ENCODE measurements at regions not wholly inside any gene's neighbourhood (a gene's known extent, or its start where the extent isn't known, plus 50 kb on each side); places are given as distances from the start of the nearest gene placed in this dataset.

- TF ChIP-seq, protein P1, sequence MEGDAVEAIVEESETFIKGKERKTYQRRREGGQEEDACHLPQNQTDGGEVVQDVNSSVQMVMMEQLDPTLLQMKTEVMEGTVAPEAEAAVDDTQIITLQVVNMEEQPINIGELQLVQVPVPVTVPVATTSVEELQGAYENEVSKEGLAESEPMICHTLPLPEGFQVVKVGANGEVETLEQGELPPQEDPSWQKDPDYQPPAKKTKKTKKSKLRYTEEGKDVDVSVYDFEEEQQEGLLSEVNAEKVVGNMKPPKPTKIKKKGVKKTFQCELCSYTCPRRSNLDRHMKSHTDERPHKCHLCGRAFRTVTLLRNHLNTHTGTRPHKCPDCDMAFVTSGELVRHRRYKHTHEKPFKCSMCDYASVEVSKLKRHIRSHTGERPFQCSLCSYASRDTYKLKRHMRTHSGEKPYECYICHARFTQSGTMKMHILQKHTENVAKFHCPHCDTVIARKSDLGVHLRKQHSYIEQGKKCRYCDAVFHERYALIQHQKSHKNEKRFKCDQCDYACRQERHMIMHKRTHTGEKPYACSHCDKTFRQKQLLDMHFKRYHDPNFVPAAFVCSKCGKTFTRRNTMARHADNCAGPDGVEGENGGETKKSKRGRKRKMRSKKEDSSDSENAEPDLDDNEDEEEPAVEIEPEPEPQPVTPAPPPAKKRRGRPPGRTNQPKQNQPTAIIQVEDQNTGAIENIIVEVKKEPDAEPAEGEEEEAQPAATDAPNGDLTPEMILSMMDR (IDR thresholded peaks at IDR 0.05; ENCODE audit: control insufficient read depth, insufficient read depth, low read depth, low read length, missing control alignments) = no peak
- no peak for DNase-seq (ENCODE audit: low read depth)
Measured at GRCh38 chr11:122019908-122020694, 95.9 kb downstream of the BLID start.

GRCh38 chr11:122007601-122008071 is 108.4 kb downstream of the BLID start:
- no peak for DNase-seq (ENCODE audit: low read depth)
- H3K4me3 ChIP-seq (ENCODE audit: control insufficient read depth, low read depth, low read length) = no peak overlapping the region
- TF ChIP-seq, protein P1 (IDR thresholded peaks at IDR 0.05; ENCODE audit: control insufficient read depth, insufficient read depth, low read depth, low read length, missing control alignments) = no peak

More at GRCh38 chr11:122019908-122020694, 95.9 kb downstream of the BLID start:
- H3K4me3 ChIP-seq (ENCODE audit: control insufficient read depth, low read depth, low read length) = no peak overlapping the region

DNA sequence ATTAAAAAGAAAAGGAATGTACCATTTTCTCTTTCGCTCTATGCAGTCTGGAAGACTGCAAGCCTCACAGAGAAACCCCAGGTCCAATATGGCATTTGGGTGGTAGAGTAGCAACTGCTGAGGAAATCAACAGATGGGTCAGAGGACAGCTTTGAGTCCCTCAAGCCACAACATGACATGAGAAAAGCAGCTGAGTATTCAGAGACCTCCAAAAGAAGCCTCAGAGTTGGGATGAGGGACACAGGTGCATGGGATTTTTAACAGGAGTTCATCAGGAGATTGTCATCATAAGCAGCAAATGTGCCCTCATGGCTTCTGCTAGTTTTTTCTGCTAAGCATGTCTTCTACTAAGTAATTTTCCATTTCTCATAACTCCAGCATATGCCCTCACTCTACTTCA is 111.6 kb downstream of the BLID start:
- no peak for DNase-seq (ENCODE audit: low read depth)
- TF ChIP-seq, protein P1 (IDR thresholded peaks at IDR 0.05; ENCODE audit: control insufficient read depth, insufficient read depth, low read depth, low read length, missing control alignments) = no peak
- H3K4me3 ChIP-seq (ENCODE audit: control insufficient read depth, low read depth, low read length) = no peak overlapping the region

- TF ChIP-seq, protein P1 (IDR thresholded peaks at IDR 0.05; ENCODE audit: control insufficient read depth, insufficient read depth, low read depth, low read length, missing control alignments) = no peak
- H3K4me3 ChIP-seq (ENCODE audit: control insufficient read depth, low read depth, low read length) = no peak overlapping the region
- no peak for DNase-seq (ENCODE audit: low read depth)
Measured at GRCh38 chr11:122002926-122003325, 113.1 kb downstream of the BLID start.

DNA sequence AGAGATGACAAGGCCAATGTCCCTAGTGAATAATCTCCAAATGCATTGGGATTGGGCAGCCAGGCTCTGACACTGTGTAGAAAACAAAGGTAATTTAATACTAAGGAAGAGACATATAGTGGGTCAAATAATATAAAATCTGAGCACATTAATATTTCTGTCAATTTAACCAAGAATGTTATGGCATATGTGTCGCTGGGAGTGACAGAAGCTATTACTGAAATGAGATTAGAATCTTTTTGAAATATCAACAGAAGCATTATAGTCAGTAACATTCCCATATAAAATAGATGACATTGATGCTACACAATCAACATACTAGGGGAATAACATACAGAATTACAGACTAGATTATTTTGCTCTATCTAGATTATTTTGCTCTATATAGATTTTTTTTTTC is 114.0 kb downstream of the BLID start:
- no peak overlapping the region for H3K4me3 ChIP-seq (ENCODE audit: control insufficient read depth, low read depth, low read length)
- TF ChIP-seq, protein P1 (IDR thresholded peaks at IDR 0.05; ENCODE audit: control insufficient read depth, insufficient read depth, low read depth, low read length, missing control alignments) = no peak
- no peak for DNase-seq (ENCODE audit: low read depth)

- no peak overlapping the region for H3K4me3 ChIP-seq (ENCODE audit: control insufficient read depth, low read depth, low read length)
- DNase-seq (ENCODE audit: low read depth) = no peak
- TF ChIP-seq, protein P1 (IDR thresholded peaks at IDR 0.05; ENCODE audit: control insufficient read depth, insufficient read depth, low read depth, low read length, missing control alignments) = no peak
Measured at GRCh38 chr11:121999651-122000050, 116.4 kb downstream of the BLID start.
